ENCODE measurements at regions not wholly inside any gene's neighbourhood (a gene's known extent, or its start where the extent isn't known, plus 50 kb on each side); places are given as distances from the start of the nearest gene placed in this dataset.

DNA sequence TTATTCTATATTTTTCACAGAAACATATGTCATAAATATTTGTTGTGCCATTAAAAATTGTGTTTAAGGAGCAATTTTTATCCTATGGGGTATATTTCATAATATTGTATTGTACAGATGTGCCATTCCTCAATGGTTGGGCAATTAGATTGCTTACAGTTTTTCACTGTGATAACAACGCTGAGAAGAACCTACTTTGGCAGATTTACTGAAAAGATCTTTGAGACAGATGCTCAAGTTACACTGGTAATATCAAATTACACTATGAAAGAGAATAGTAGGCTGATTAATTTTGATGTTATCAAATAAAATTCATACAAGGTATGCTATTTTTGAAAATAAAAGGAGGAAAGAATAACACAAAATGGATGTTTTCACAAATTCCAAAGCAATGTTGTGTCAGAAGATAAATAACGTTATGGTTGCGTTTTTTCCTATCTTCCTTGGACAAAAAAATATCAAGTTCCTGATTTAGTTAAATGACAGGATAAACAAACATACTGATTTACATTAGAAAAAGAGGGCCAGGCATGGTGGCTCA, 335.1 kb upstream of the ZNF521 start:
- intact Hi-C loops (cut with DNase I): no loop called here
- no peak for DNase-seq
- H3K4me1 ChIP-seq: no peaks in the 10 kb centered on the region
- no peak overlapping the region for H3K27ac ChIP-seq
- no peaks in the 10 kb centered on the region for H3K27me3 ChIP-seq
- H3K9me3 ChIP-seq: no peaks in the 10 kb centered on the region
- H3K36me3 ChIP-seq: no peaks in the 10 kb centered on the region
- H3K4me3 ChIP-seq (replicated peaks in 1 of 3): no peak overlapping the region
- no peak for TF ChIP-seq POLR2A (IDR thresholded peaks at IDR 0.05)
- TF ChIP-seq, protein P1, sequence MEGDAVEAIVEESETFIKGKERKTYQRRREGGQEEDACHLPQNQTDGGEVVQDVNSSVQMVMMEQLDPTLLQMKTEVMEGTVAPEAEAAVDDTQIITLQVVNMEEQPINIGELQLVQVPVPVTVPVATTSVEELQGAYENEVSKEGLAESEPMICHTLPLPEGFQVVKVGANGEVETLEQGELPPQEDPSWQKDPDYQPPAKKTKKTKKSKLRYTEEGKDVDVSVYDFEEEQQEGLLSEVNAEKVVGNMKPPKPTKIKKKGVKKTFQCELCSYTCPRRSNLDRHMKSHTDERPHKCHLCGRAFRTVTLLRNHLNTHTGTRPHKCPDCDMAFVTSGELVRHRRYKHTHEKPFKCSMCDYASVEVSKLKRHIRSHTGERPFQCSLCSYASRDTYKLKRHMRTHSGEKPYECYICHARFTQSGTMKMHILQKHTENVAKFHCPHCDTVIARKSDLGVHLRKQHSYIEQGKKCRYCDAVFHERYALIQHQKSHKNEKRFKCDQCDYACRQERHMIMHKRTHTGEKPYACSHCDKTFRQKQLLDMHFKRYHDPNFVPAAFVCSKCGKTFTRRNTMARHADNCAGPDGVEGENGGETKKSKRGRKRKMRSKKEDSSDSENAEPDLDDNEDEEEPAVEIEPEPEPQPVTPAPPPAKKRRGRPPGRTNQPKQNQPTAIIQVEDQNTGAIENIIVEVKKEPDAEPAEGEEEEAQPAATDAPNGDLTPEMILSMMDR (IDR thresholded peaks at IDR 0.05): no peak
- WGBS, 2 donors: 76 to 79% methylated on average over 3 of the region's 3 CpGs

GRCh38 chr18:25685088-25685487, 333.1 kb upstream of the ZNF521 start:
- no peak for TF ChIP-seq POLR2A (IDR thresholded peaks at IDR 0.05)
- TF ChIP-seq, protein P1 (IDR thresholded peaks at IDR 0.05): no peak
- H3K27ac ChIP-seq: no peak overlapping the region
- WGBS, 2 donors: 86 to 88% methylated on average over 4 of the region's 4 CpGs
- H3K27me3 ChIP-seq: no peaks in the 10 kb centered on the region
- no peak for DNase-seq
- no peaks in the 10 kb centered on the region for H3K9me3 ChIP-seq
- H3K4me1 ChIP-seq: no peaks in the 10 kb centered on the region
- intact Hi-C loops (cut with DNase I): no loop called here
- H3K36me3 ChIP-seq: no peaks in the 10 kb centered on the region
- no peak overlapping the region for H3K4me3 ChIP-seq (replicated peaks in 1 of 3)

DNA sequence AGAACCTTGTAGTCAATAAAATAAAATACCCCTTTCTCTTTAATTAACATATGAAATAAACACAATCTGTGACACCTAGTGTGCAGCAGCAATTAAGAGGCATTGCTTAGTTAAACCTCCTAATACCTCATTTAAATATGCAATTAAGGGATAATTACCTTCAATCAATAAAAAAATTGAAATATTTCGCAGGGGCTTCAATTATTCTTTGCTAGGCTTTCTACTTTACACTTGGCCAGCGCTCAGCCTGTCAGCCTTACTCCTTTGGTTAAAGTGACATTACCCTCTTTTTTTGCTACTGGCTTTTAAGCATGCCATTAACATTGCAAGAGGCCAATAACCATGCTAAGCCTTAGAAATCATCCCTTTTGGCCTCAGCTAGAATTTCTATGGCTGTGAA, 327.5 kb upstream of the ZNF521 start:
- 77 to 82% methylated on average over 2 of the region's 2 CpGs for WGBS, 2 donors
- no peaks in the 10 kb centered on the region for H3K9me3 ChIP-seq
- no peaks in the 10 kb centered on the region for H3K4me1 ChIP-seq
- H3K36me3 ChIP-seq: no peaks in the 10 kb centered on the region
- TF ChIP-seq POLR2A (IDR thresholded peaks at IDR 0.05): no peak
- TF ChIP-seq, protein P1 (IDR thresholded peaks at IDR 0.05): no peak
- DNase-seq: no peak
- no peaks in the 10 kb centered on the region for H3K27me3 ChIP-seq
- intact Hi-C loops (cut with DNase I): no loop called here
- no peak overlapping the region for H3K4me3 ChIP-seq (replicated peaks in 1 of 3)
- no peak overlapping the region for H3K27ac ChIP-seq

DNA sequence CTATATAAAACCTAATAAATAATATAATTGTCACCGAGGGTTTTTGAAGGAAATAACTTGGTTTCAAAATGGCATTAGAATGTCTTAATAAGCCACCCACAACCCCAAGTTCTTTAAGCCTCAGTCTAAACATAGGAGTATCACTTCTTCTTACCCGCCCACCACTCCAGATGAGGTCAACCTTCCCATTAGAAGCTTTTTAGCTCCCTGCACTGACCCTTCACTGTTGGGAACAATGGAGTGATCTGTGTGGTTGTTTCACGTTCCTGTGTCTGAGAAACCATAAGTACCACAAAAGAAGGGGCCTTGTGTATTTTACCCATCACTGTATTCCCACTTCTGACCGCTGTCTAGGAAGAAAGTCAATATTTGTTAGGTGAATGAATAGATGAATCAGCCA, 326.3 kb upstream of the ZNF521 start:
- H3K9me3 ChIP-seq: no peaks in the 10 kb centered on the region
- H3K4me1 ChIP-seq: no peaks in the 10 kb centered on the region
- TF ChIP-seq POLR2A (IDR thresholded peaks at IDR 0.05): no peak
- TF ChIP-seq, protein P1 (IDR thresholded peaks at IDR 0.05): no peak
- DNase-seq: no peak
- WGBS, 2 donors: 78 to 82% methylated on average over 4 of the region's 4 CpGs
- intact Hi-C loops (cut with DNase I): no loop called here
- H3K36me3 ChIP-seq: no peaks in the 10 kb centered on the region
- no peak overlapping the region for H3K27ac ChIP-seq
- H3K27me3 ChIP-seq: no peaks in the 10 kb centered on the region
- H3K4me3 ChIP-seq (replicated peaks in 1 of 3): no peak overlapping the region

DNA sequence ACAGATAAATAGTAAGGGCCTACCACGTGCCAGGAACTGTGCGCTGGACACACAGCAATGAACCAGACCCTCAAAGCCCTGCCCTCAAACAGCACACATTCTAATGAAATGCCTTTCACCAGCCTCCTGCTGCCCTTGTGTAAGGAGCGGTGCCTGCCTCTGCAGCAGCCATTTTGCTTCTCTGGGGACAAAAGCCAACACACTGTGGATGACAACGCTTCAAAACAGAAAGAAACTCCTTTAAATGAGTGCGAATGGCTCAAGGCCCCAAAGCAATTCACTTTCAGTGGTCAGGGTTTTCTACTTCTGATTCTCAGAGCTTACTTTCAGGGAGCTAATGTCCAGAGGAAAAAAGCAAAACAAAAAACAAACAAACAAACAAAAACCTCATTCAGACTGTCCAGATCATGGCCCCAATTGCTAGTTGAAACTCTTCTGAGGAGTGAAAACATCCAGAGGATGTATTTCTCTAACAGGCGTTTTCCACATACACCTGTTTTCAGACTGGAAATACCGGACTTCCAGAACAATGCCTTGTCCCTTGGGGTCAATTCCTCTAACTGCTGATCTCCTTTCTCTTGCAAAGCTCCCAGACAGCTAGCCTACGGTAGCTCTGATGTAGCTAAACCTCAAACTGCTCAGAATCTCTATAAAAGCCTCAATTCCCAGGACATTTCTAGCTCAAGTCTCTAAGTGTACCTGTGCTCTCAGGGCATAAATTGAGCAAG, 323.3 kb upstream of the ZNF521 start:
- Histone ChIP-seq H3K27ac (no peak overlapping the region), H3K27me3 (no peaks in the 10 kb centered on the region), H3K9me3 (no peaks in the 10 kb centered on the region), H3K4me3 (replicated peaks in 1 of 3) (no peak overlapping the region), H3K4me1 (no peaks in the 10 kb centered on the region), H3K36me3 (no peaks in the 10 kb centered on the region)
- no peak for DNase-seq
- intact Hi-C loops (cut with DNase I): no loop called here
- TF ChIP-seq POLR2A (IDR thresholded peaks at IDR 0.05): no peak
- WGBS, 2 donors: 73 to 77% methylated on average over 8 of the region's 8 CpGs

Data from thyroid gland (tissue), 4 donors.